ENCODE measurements at regions not wholly inside any gene's neighbourhood (a gene's known extent, or its start where the extent isn't known, plus 50 kb on each side); places are given as distances from the start of the nearest gene placed in this dataset.

DNA sequence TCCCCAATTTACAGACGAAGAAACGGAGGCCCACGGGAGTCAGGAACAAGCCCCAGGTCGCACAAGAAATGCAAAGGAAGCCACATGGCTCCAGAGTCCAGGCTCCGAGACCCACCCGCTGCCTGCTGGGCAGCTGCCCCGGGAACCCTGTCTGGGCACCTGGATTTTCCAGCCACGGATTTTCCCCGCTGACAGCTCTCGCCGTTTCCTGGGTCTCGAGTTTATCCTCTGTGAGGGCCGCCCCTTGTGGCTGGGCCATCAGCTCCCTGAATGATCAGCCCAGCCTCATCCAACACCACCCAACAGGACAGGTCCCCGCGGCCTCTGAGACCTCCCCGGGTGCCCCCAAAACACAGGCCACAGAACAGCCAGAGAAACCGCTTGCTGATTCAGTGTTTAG is 189.7 kb downstream of the BRD1 start:
- H3K27ac ChIP-seq (ENCODE audit: low read depth) = no peak overlapping the region
- no peaks in the 10 kb centered on the region for H3K4me1 ChIP-seq (ENCODE audit: insufficient read depth)
- Mint-ChIP-seq H3K27ac (no peak overlapping the region), H3K9me3 (no peaks in the 10 kb centered on the region), H3K4me3 (no peak overlapping the region), H3K36me3 (ENCODE audit: low read depth) (no peaks in the 10 kb centered on the region), H3K4me1 (no peaks in the 10 kb centered on the region), H3K27me3 (ENCODE audit: insufficient read depth, low read depth, poor library complexity) (peaks cover 3% of the 10 kb centered on the region)
- H3K36me3 ChIP-seq (ENCODE audit: insufficient read depth) = no peaks in the 10 kb centered on the region
- H4K20me1 ChIP-seq (replicated peaks; ENCODE audit: insufficient read depth) = no peaks in the 10 kb centered on the region
- H3K79me2 ChIP-seq (replicated peaks; ENCODE audit: insufficient read depth) = no peaks in the 10 kb centered on the region
- H3K27me3 ChIP-seq (ENCODE audit: insufficient read depth) = no peaks in the 10 kb centered on the region
- no peak overlapping the region for H2AFZ ChIP-seq
- no peaks in the 10 kb centered on the region for H3K9me2 ChIP-seq (ENCODE audit: insufficient read depth)
- H3F3A ChIP-seq (replicated peaks; ENCODE audit: low read depth) = no peaks in the 10 kb centered on the region
- H3K4me2 ChIP-seq = no peak overlapping the region
- no peak for DNase-seq (ENCODE audit: low spot score)
- no peak overlapping the region for H3K4me3 ChIP-seq
- no peak for ATAC-seq
- no peak for TF ChIP-seq NANOG (IDR thresholded peaks at IDR 0.05; ENCODE audit: borderline replicate concordance)
- TF ChIP-seq STAT1 (IDR thresholded peaks at IDR 0.05; ENCODE audit: unreplicated experiment) = no peak
- TF ChIP-seq, protein P1, sequence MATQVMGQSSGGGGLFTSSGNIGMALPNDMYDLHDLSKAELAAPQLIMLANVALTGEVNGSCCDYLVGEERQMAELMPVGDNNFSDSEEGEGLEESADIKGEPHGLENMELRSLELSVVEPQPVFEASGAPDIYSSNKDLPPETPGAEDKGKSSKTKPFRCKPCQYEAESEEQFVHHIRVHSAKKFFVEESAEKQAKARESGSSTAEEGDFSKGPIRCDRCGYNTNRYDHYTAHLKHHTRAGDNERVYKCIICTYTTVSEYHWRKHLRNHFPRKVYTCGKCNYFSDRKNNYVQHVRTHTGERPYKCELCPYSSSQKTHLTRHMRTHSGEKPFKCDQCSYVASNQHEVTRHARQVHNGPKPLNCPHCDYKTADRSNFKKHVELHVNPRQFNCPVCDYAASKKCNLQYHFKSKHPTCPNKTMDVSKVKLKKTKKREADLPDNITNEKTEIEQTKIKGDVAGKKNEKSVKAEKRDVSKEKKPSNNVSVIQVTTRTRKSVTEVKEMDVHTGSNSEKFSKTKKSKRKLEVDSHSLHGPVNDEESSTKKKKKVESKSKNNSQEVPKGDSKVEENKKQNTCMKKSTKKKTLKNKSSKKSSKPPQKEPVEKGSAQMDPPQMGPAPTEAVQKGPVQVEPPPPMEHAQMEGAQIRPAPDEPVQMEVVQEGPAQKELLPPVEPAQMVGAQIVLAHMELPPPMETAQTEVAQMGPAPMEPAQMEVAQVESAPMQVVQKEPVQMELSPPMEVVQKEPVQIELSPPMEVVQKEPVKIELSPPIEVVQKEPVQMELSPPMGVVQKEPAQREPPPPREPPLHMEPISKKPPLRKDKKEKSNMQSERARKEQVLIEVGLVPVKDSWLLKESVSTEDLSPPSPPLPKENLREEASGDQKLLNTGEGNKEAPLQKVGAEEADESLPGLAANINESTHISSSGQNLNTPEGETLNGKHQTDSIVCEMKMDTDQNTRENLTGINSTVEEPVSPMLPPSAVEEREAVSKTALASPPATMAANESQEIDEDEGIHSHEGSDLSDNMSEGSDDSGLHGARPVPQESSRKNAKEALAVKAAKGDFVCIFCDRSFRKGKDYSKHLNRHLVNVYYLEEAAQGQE (IDR thresholded peaks at IDR 0.05; ENCODE audit: unreplicated experiment) = no peak
- TF ChIP-seq, protein P2, sequence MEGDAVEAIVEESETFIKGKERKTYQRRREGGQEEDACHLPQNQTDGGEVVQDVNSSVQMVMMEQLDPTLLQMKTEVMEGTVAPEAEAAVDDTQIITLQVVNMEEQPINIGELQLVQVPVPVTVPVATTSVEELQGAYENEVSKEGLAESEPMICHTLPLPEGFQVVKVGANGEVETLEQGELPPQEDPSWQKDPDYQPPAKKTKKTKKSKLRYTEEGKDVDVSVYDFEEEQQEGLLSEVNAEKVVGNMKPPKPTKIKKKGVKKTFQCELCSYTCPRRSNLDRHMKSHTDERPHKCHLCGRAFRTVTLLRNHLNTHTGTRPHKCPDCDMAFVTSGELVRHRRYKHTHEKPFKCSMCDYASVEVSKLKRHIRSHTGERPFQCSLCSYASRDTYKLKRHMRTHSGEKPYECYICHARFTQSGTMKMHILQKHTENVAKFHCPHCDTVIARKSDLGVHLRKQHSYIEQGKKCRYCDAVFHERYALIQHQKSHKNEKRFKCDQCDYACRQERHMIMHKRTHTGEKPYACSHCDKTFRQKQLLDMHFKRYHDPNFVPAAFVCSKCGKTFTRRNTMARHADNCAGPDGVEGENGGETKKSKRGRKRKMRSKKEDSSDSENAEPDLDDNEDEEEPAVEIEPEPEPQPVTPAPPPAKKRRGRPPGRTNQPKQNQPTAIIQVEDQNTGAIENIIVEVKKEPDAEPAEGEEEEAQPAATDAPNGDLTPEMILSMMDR (conservative IDR thresholded peaks at IDR 0.05; ENCODE audit: low read depth in 2 of 2) = no peak
- no peak for TF ChIP-seq ZNF114 (CRISPR knock-in tag; IDR thresholded peaks at IDR 0.05)
- TF ChIP-seq EZH2 (IDR thresholded peaks at IDR 0.05; ENCODE audit: low read depth, unreplicated experiment) = no peak
- TF ChIP-seq CREB1 (CRISPR knock-in tag; IDR thresholded peaks at IDR 0.05; ENCODE audit: low read depth) = no peak
- no peak for TF ChIP-seq JUNB (IDR thresholded peaks at IDR 0.05; ENCODE audit: unreplicated experiment)
- TF ChIP-seq ZNF331 (CRISPR knock-in tag; IDR thresholded peaks at IDR 0.05; ENCODE audit: low read depth) = no peak

DNA sequence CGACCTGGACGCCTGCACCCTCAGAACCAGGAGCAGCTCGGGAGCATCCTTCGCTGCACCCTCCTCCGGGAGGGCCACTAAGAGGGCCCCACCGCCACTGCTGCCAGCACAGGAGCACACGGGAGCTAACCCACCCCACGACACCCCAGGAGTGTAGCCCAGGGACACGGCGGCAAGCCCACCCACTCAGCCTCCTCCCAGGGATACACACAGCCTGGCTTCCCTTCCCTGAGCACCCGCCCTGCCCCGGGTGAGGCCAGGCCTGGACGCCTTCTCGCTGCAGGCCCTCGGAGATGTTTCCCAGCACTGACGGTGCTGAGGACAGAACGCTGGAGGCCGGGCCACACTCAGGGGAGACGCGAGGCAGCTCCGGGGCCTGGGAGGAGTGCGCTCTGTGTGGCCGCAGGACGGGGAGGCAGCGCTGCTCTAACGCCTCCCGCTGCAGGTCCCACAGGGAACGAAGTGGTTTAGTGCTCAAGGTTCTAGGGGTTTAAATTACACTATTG is 190.4 kb downstream of the BRD1 start:
- Histone ChIP-seq H3F3A (replicated peaks; ENCODE audit: low read depth) (no peaks in the 10 kb centered on the region), H2AFZ (no peak overlapping the region), H3K27ac (ENCODE audit: low read depth) (no peak overlapping the region), H3K36me3 (ENCODE audit: insufficient read depth) (no peaks in the 10 kb centered on the region), H4K20me1 (replicated peaks; ENCODE audit: insufficient read depth) (no peaks in the 10 kb centered on the region), H3K9me2 (ENCODE audit: insufficient read depth) (no peaks in the 10 kb centered on the region), H3K27me3 (ENCODE audit: insufficient read depth) (no peaks in the 10 kb centered on the region), H3K4me1 (ENCODE audit: insufficient read depth) (no peaks in the 10 kb centered on the region), H3K4me2 (no peak overlapping the region), H3K4me3 (no peak overlapping the region), H3K79me2 (replicated peaks; ENCODE audit: insufficient read depth) (no peaks in the 10 kb centered on the region)
- Mint-ChIP-seq H3K36me3 (ENCODE audit: low read depth) (no peaks in the 10 kb centered on the region), H3K27ac (no peak overlapping the region), H3K4me1 (no peaks in the 10 kb centered on the region; the same call in 2 of the 3 replicates), H3K9me3 (no peaks in the 10 kb centered on the region), H3K27me3 (ENCODE audit: insufficient read depth, low read depth, poor library complexity) (peaks cover 7% of the 10 kb centered on the region), H3K4me3 (no peak overlapping the region)
- DNase-seq (ENCODE audit: low spot score) = no peak
- no peak for TF ChIP-seq ZNF331 (CRISPR knock-in tag; IDR thresholded peaks at IDR 0.05; ENCODE audit: low read depth)
- peak; percentile 11; the same call in 1 of the 3 replicates for ATAC-seq

Measured in GM23338 (cell line).